Large intestine (tissue), 3 donors: ENCODE measurements at regions not wholly inside any gene's neighbourhood (a gene's known extent, or its start where the extent isn't known, plus 50 kb on each side); places are given as distances from the start of the nearest gene placed in this dataset.

Experiments
- DNase-seq, 2 donors: peaks; one replicate each; pipeline versions ENCODE4 v3.0.0 to v3.0.0-alpha.2; 2013
- H3K27ac ChIP-seq: one replicate; pipeline ENCODE4 v1.5.1; 2013; ENCODE audit warnings: low read length
- H3K27me3 ChIP-seq: 2 replicates; pipeline ENCODE4 v1.6.1; 2013; ENCODE audit warnings: low read length; ENCODE audit not compliant: control insufficient read depth, insufficient read depth
- H3K36me3 ChIP-seq: 2 replicates; pipeline ENCODE4 v1.6.1; 2013; ENCODE audit warnings: low read length; ENCODE audit not compliant: control insufficient read depth, insufficient read depth
- H3K4me1 ChIP-seq: one replicate; pipeline ENCODE4 v1.6.1; 2013; ENCODE audit warnings: low read length; ENCODE audit not compliant: control insufficient read depth, insufficient read depth
- H3K4me3 ChIP-seq: one replicate; pipeline ENCODE4 v1.5.1; 2013; ENCODE audit warnings: low read length
- H3K9me3 ChIP-seq: one replicate; pipeline ENCODE4 v1.6.1; 2013; ENCODE audit warnings: mild to moderate bottlenecking, low read depth, low read length, moderate library complexity; ENCODE audit not compliant: control insufficient read depth
- WGBS: methylation state at CpG from one replicate; pipeline ENCODE4 v1.1.5; 2013; ENCODE audit warnings: low lambda C conversion rate; ENCODE audit not compliant: insufficient coverage; 5-methylcytosine and 5-hydroxymethylcytosine counted together

GRCh38 chr9:28407351-28407750 lies 834.1 kb upstream of the C9orf72 start:
- no peaks in the 10 kb centered on the region for H3K27me3 ChIP-seq
- no peaks in the 10 kb centered on the region for H3K9me3 ChIP-seq
- H3K4me3 ChIP-seq, result no peak overlapping the region
- no peak for DNase-seq
- no peaks in the 10 kb centered on the region for H3K36me3 ChIP-seq
- WGBS, result 90% methylated on average over 2 of the region's 3 CpGs
- H3K4me1 ChIP-seq, result no peaks in the 10 kb centered on the region
- no peak overlapping the region for H3K27ac ChIP-seq

GRCh38 chr9:28409919-28410318 lies 836.6 kb upstream of the C9orf72 start:
- no peak overlapping the region for H3K27ac ChIP-seq
- no peak for DNase-seq
- no peaks in the 10 kb centered on the region for H3K9me3 ChIP-seq
- whole genome bisulfite sequencing, result 40% methylated on average over 1 of the region's 1 CpG
- no peak overlapping the region for H3K4me3 ChIP-seq
- no peaks in the 10 kb centered on the region for H3K4me1 ChIP-seq
- H3K36me3 ChIP-seq, result no peaks in the 10 kb centered on the region
- H3K27me3 ChIP-seq, result no peaks in the 10 kb centered on the region

GRCh38 chr9:28410411-28410810 lies 837.1 kb upstream of the C9orf72 start:
- no peaks in the 10 kb centered on the region for H3K27me3 ChIP-seq
- no peak for DNase-seq
- no peak overlapping the region for H3K4me3 ChIP-seq
- no peaks in the 10 kb centered on the region for H3K4me1 ChIP-seq
- no peak overlapping the region for H3K27ac ChIP-seq
- no peaks in the 10 kb centered on the region for H3K9me3 ChIP-seq
- H3K36me3 ChIP-seq, result no peaks in the 10 kb centered on the region
- WGBS, result no CpG with 5 or more reads among the region's 3 CpGs

- H3K27ac ChIP-seq, result no peak overlapping the region
- H3K4me3 ChIP-seq, result no peak overlapping the region
- DNase-seq, result no peak
- H3K36me3 ChIP-seq, result no peaks in the 10 kb centered on the region
- no peaks in the 10 kb centered on the region for H3K9me3 ChIP-seq
- no CpG with 5 or more reads among the region's 1 CpG for WGBS
- H3K27me3 ChIP-seq, result no peaks in the 10 kb centered on the region
- no peaks in the 10 kb centered on the region for H3K4me1 ChIP-seq
These were observed 840.2 kb upstream of the C9orf72 start for GRCh38 chr9:28413471-28413870.

GRCh38 chr9:28423255-28423654 lies 850.0 kb upstream of the C9orf72 start:
- no peak overlapping the region for H3K27ac ChIP-seq
- no peaks in the 10 kb centered on the region for H3K36me3 ChIP-seq
- 50% methylated on average over 1 of the region's 1 CpG for WGBS
- no peak overlapping the region for H3K4me3 ChIP-seq
- no peak for DNase-seq
- H3K4me1 ChIP-seq, result no peaks in the 10 kb centered on the region
- no peaks in the 10 kb centered on the region for H3K9me3 ChIP-seq
- H3K27me3 ChIP-seq, result no peaks in the 10 kb centered on the region

- Histone ChIP-seq H3K27ac (no peak overlapping the region), H3K4me3 (no peak overlapping the region), H3K4me1 (no peaks in the 10 kb centered on the region), H3K36me3 (no peaks in the 10 kb centered on the region), H3K27me3 (no peaks in the 10 kb centered on the region), H3K9me3 (no peaks in the 10 kb centered on the region)
- WGBS, result 83% methylated on average over 1 of the region's 1 CpG
- DNase-seq, result no peak
These were observed 862.2 kb upstream of the C9orf72 start for GRCh38 chr9:28435456-28435855.

- Histone ChIP-seq H3K27ac (no peak overlapping the region), H3K4me1 (no peaks in the 10 kb centered on the region), H3K36me3 (no peaks in the 10 kb centered on the region), H3K9me3 (peaks cover 6% of the 10 kb centered on the region), H3K27me3 (no peaks in the 10 kb centered on the region), H3K4me3 (no peak overlapping the region)
- no peak for DNase-seq
- WGBS, result no CpG with 5 or more reads among the region's 3 CpGs
These were observed 866.4 kb upstream of the C9orf72 start for GRCh38 chr9:28439688-28440087.

- no peak overlapping the region for H3K27ac ChIP-seq
- no peaks in the 10 kb centered on the region for H3K27me3 ChIP-seq
- peaks cover 6% of the 10 kb centered on the region for H3K9me3 ChIP-seq
- H3K4me1 ChIP-seq, result no peaks in the 10 kb centered on the region
- DNase-seq, result no peak
- WGBS, result no CpG with 5 or more reads among the region's 4 CpGs
- H3K36me3 ChIP-seq, result no peaks in the 10 kb centered on the region
- H3K4me3 ChIP-seq, result no peak overlapping the region
These were observed 870.2 kb upstream of the C9orf72 start for GRCh38 chr9:28443461-28443860.

GRCh38 chr9:28444637-28445036 lies 871.4 kb upstream of the C9orf72 start:
- peaks cover 6% of the 10 kb centered on the region for H3K9me3 ChIP-seq
- WGBS, result no CpG with 5 or more reads among the region's 1 CpG
- no peak for DNase-seq
- no peaks in the 10 kb centered on the region for H3K4me1 ChIP-seq
- no peaks in the 10 kb centered on the region for H3K27me3 ChIP-seq
- H3K27ac ChIP-seq, result no peak overlapping the region
- no peaks in the 10 kb centered on the region for H3K36me3 ChIP-seq
- H3K4me3 ChIP-seq, result no peak overlapping the region

- DNase-seq, result no peak
- Histone ChIP-seq H3K9me3 (peaks cover 6% of the 10 kb centered on the region), H3K36me3 (no peaks in the 10 kb centered on the region), H3K4me1 (no peaks in the 10 kb centered on the region), H3K4me3 (no peak overlapping the region), H3K27ac (no peak overlapping the region), H3K27me3 (no peaks in the 10 kb centered on the region)
- no CpG with 5 or more reads among the region's 1 CpG for WGBS
These were observed 871.9 kb upstream of the C9orf72 start for GRCh38 chr9:28445211-28445610.

GRCh38 chr9:28453918-28454317 lies 880.6 kb upstream of the C9orf72 start:
- Histone ChIP-seq H3K27me3 (no peaks in the 10 kb centered on the region), H3K4me3 (no peak overlapping the region), H3K9me3 (no peaks in the 10 kb centered on the region), H3K27ac (no peak overlapping the region), H3K36me3 (no peaks in the 10 kb centered on the region), H3K4me1 (no peaks in the 10 kb centered on the region)
- DNase-seq, result no peak
- 100% methylated on average over 2 of the region's 2 CpGs for WGBS
